ENCODE measurements at regions not wholly inside any gene's neighbourhood (a gene's known extent, or its start where the extent isn't known, plus 50 kb on each side); places are given as distances from the start of the nearest gene placed in this dataset.

DNA sequence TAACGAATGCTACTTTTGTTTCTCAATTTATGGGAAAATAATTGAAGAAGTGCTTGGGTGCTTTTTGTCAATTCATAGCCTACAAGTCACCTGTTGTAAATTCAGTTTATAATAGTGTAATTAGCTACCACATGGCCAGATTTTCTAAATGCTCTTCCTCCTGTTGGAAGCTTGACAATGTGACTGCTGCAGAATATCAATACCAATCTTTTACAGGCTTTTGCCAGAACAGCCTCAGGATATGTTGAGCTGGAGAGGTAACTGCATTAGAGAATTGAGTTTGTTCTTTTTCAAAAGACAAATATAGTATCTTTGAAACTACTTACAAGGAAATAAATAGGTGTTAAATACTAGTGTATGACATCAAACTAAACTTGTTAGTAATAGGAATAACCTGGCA lies 277.8 kb downstream of the POU4F1 start:
- Mint-ChIP-seq H3K4me3 (ENCODE audit: unreplicated experiment) (no peak overlapping the region), H3K36me3 (ENCODE audit: insufficient read depth, unreplicated experiment) (no peaks in the 10 kb centered on the region), H3K9me3 (ENCODE audit: unreplicated experiment) (no peaks in the 10 kb centered on the region), H3K27me3 (ENCODE audit: insufficient read depth, unreplicated experiment) (peaks cover 12% of the 10 kb centered on the region), H3K27ac (ENCODE audit: unreplicated experiment) (no peak overlapping the region), H3K4me1 (ENCODE audit: low read depth, unreplicated experiment) (no peaks in the 10 kb centered on the region)
- Histone ChIP-seq H3K4me3 (ENCODE audit: low read depth, low read length) (no peak overlapping the region), H3K27me3 (replicated peaks; ENCODE audit: control insufficient read depth, insufficient read depth, low read length) (no peaks in the 10 kb centered on the region), H3K9me3 (no peaks in the 10 kb centered on the region), H3K36me3 (ENCODE audit: control insufficient read depth, insufficient read depth, low read length) (no peaks in the 10 kb centered on the region), H3K4me1 (no peaks in the 10 kb centered on the region)
- intact Hi-C loops (cut with micrococcal nuclease; ENCODE audit: unreplicated experiment), result no loop called here
- POLR2A ChIA-PET, result no interaction called here
- no peak for TF ChIP-seq CTCF (IDR thresholded peaks at IDR 0.05; ENCODE audit: insufficient read depth in 1 of 2, low read depth in 1 of 2, low read length in 1 of 2, severe bottlenecking in 1 of 2, unreplicated experiment in 1 of 2)
- BruUV-seq (replicated peaks), result no TSS peak
- DNase-seq, result no peak
- CTCF ChIA-PET, result no interaction called here

- Histone ChIP-seq H3K4me1 (no peaks in the 10 kb centered on the region), H3K9me3 (peaks cover 4% of the 10 kb centered on the region; the same call in 1 of the 2 replicates), H3K36me3 (ENCODE audit: control insufficient read depth, insufficient read depth, low read length) (no peaks in the 10 kb centered on the region), H3K4me3 (ENCODE audit: low read depth, low read length) (no peak overlapping the region), H3K27me3 (replicated peaks; ENCODE audit: control insufficient read depth, insufficient read depth, low read length) (no peaks in the 10 kb centered on the region)
- no peak for TF ChIP-seq CTCF (IDR thresholded peaks at IDR 0.05; ENCODE audit: insufficient read depth in 1 of 2, low read depth in 1 of 2, low read length in 1 of 2, severe bottlenecking in 1 of 2, unreplicated experiment in 1 of 2)
- CTCF ChIA-PET, result interaction anchor here (0.6 kb wide), 1 partner anchor 1142 kb away, joined by 3 read pairs; no protein-coding TSS in a partner anchor
- BruUV-seq (replicated peaks), result no TSS peak
- no peak overlapping the region for H3K27ac Mint-ChIP-seq (ENCODE audit: unreplicated experiment)
- H3K36me3 Mint-ChIP-seq (ENCODE audit: insufficient read depth, unreplicated experiment), result no peaks in the 10 kb centered on the region
- no peak overlapping the region for H3K4me3 Mint-ChIP-seq (ENCODE audit: unreplicated experiment)
- H3K27me3 Mint-ChIP-seq (ENCODE audit: insufficient read depth, unreplicated experiment), result peaks cover 9% of the 10 kb centered on the region
- no peaks in the 10 kb centered on the region for H3K9me3 Mint-ChIP-seq (ENCODE audit: unreplicated experiment)
- POLR2A ChIA-PET, result no interaction called here
- no peak for DNase-seq
- H3K4me1 Mint-ChIP-seq (ENCODE audit: low read depth, unreplicated experiment), result no peaks in the 10 kb centered on the region
- intact Hi-C loops (cut with micrococcal nuclease; ENCODE audit: unreplicated experiment), result no loop called here
Observed at GRCh38 chr13:78323848-78324247, 279.5 kb downstream of the POU4F1 start.

- H3K27ac Mint-ChIP-seq (ENCODE audit: unreplicated experiment), result no peak overlapping the region
- H3K4me3 Mint-ChIP-seq (ENCODE audit: unreplicated experiment), result no peak overlapping the region
- H3K27me3 Mint-ChIP-seq (ENCODE audit: insufficient read depth, unreplicated experiment), result peaks cover 9% of the 10 kb centered on the region
- TF ChIP-seq CTCF (IDR thresholded peaks at IDR 0.05; ENCODE audit: insufficient read depth in 1 of 2, low read depth in 1 of 2, low read length in 1 of 2, severe bottlenecking in 1 of 2, unreplicated experiment in 1 of 2), result no peak
- Histone ChIP-seq H3K9me3 (peaks cover 4% of the 10 kb centered on the region; the same call in 1 of the 2 replicates), H3K27me3 (replicated peaks; ENCODE audit: control insufficient read depth, insufficient read depth, low read length) (no peaks in the 10 kb centered on the region), H3K36me3 (ENCODE audit: control insufficient read depth, insufficient read depth, low read length) (no peaks in the 10 kb centered on the region), H3K4me3 (ENCODE audit: low read depth, low read length) (no peak overlapping the region), H3K4me1 (no peaks in the 10 kb centered on the region)
- no peaks in the 10 kb centered on the region for H3K36me3 Mint-ChIP-seq (ENCODE audit: insufficient read depth, unreplicated experiment)
- no peaks in the 10 kb centered on the region for H3K9me3 Mint-ChIP-seq (ENCODE audit: unreplicated experiment)
- no TSS peak for BruUV-seq (replicated peaks)
- ChIA-PET POLR2A (no interaction called here), CTCF (no interaction called here)
- no peaks in the 10 kb centered on the region for H3K4me1 Mint-ChIP-seq (ENCODE audit: low read depth, unreplicated experiment)
- intact Hi-C loops (cut with micrococcal nuclease; ENCODE audit: unreplicated experiment), result no loop called here
- no peak for DNase-seq
Observed at GRCh38 chr13:78323040-78323439, 280.3 kb downstream of the POU4F1 start.
